Colonic mucosa (tissue), 4 donors: ENCODE measurements at regions not wholly inside any gene's neighbourhood (a gene's known extent, or its start where the extent isn't known, plus 50 kb on each side); places are given as distances from the start of the nearest gene placed in this dataset.

Experiments used
- DNase-seq: peaks from one replicate; pipeline ENCODE4 v3.0.0-alpha.2; 2020
- H3K27ac ChIP-seq: fragments of 200-600 bp; one replicate; pipeline ENCODE4 v1.8.0; 2021
- H3K27me3 ChIP-seq: fragments of 200-600 bp; one replicate; pipeline ENCODE4 v1.8.0; 2021
- H3K36me3 ChIP-seq: fragments of 200-600 bp; one replicate; pipeline ENCODE4 v1.8.0; 2021
- H3K4me1 ChIP-seq: fragments of 200-600 bp; one replicate; pipeline ENCODE4 v1.8.0; 2021; ENCODE audit warnings: mild to moderate bottlenecking
- H3K4me3 ChIP-seq: fragments of 200-600 bp; one replicate; pipeline ENCODE4 v1.8.0; 2021
- H3K9ac ChIP-seq, 2 donors: one replicate each; pipeline ENCODE4 v1.7.0; 2013; ENCODE audit warnings: control low read depth in 2 of 2, low read depth in 2 of 2, low read length in 2 of 2
- H3K9me3 ChIP-seq: fragments of 200-600 bp; one replicate; pipeline ENCODE4 v1.8.0; 2021
- CTCF ChIP-seq: fragments of 200-600 bp; IDR thresholded peaks from one replicate; pipeline ENCODE4 v1.8.0; 2022; ENCODE audit warnings: antibody characterized with exemption, mild to moderate bottlenecking
- intact Hi-C: fragments of 100-400 bp; cut with DNase I; formaldehyde crosslinking; loops from one replicate; pipeline ENCODE4 v1.14.1; 2022
- donor health status: healthy.
- donor health status: DM: no; HTN: no; CAD: no.
- donor health status: DM: no; HTN: no; CAD: no.

- H3K9me3 ChIP-seq, result no peaks in the 10 kb centered on the region
Measured at GRCh38 chr7:136079066-136079465, 101.9 kb upstream of the MTPN start.

GRCh38 chr7:136078630-136079029 lies 101.5 kb upstream of the MTPN start:
- no peaks in the 10 kb centered on the region for H3K27me3 ChIP-seq

More at GRCh38 chr7:136079066-136079465, 101.9 kb upstream of the MTPN start:
- Histone ChIP-seq H3K4me3 (no peak overlapping the region), H3K27ac (no peak overlapping the region), H3K27me3 (no peaks in the 10 kb centered on the region), H3K4me1 (no peaks in the 10 kb centered on the region), H3K36me3 (no peaks in the 10 kb centered on the region), H3K9ac (no peak overlapping the region)
- intact Hi-C loops, result no loop called here
- no peak for TF ChIP-seq CTCF
- no peak for DNase-seq

GRCh38 chr7:136076954-136077353 lies 99.8 kb upstream of the MTPN start:
- intact Hi-C loops, result no loop called here
- H3K27me3 ChIP-seq, result no peaks in the 10 kb centered on the region
- H3K36me3 ChIP-seq, result no peaks in the 10 kb centered on the region
- no peak for DNase-seq
- no peaks in the 10 kb centered on the region for H3K4me1 ChIP-seq
- no peak overlapping the region for H3K4me3 ChIP-seq
- no peak for TF ChIP-seq CTCF
- no peak overlapping the region for H3K27ac ChIP-seq
- H3K9ac ChIP-seq, result no peak overlapping the region
- H3K9me3 ChIP-seq, result no peaks in the 10 kb centered on the region

More at GRCh38 chr7:136078630-136079029, 101.5 kb upstream of the MTPN start:
- Histone ChIP-seq H3K27ac (no peak overlapping the region), H3K9me3 (no peaks in the 10 kb centered on the region), H3K4me1 (no peaks in the 10 kb centered on the region), H3K9ac (no peak overlapping the region), H3K36me3 (no peaks in the 10 kb centered on the region), H3K4me3 (no peak overlapping the region)
- DNase-seq, result no peak
- intact Hi-C loops, result no loop called here
- no peak for TF ChIP-seq CTCF

GRCh38 chr7:136074843-136075242 lies 97.7 kb upstream of the MTPN start:
- Histone ChIP-seq H3K4me1 (no peaks in the 10 kb centered on the region), H3K9me3 (no peaks in the 10 kb centered on the region), H3K27ac (no peak overlapping the region), H3K36me3 (no peaks in the 10 kb centered on the region), H3K4me3 (no peak overlapping the region), H3K9ac (no peak overlapping the region), H3K27me3 (no peaks in the 10 kb centered on the region)
- no peak for DNase-seq
- no peak for TF ChIP-seq CTCF
- intact Hi-C loops, result no loop called here

GRCh38 chr7:136072447-136072846 lies 95.3 kb upstream of the MTPN start:
- Histone ChIP-seq H3K27ac (no peak overlapping the region), H3K9ac (no peak overlapping the region), H3K9me3 (no peaks in the 10 kb centered on the region), H3K36me3 (no peaks in the 10 kb centered on the region), H3K27me3 (no peaks in the 10 kb centered on the region), H3K4me1 (no peaks in the 10 kb centered on the region), H3K4me3 (no peak overlapping the region)
- DNase-seq, result no peak
- TF ChIP-seq CTCF, result no peak
- intact Hi-C loops, result no loop called here
